ENCODE measurements at regions not wholly inside any gene's neighbourhood (a gene's known extent, or its start where the extent isn't known, plus 50 kb on each side); places are given as distances from the start of the nearest gene placed in this dataset.

GRCh38 chr6:114403858-114404257 is 61.0 kb upstream of the HS3ST5 start:
- no peak for DNase-seq

- DNase-seq = no peak
Observed at GRCh38 chr6:114398481-114398880, 55.7 kb upstream of the HS3ST5 start.

Data from kidney glomerular epithelial cell (primary cell).